Endometrium (tissue), 2 donors: ENCODE measurements at regions not wholly inside any gene's neighbourhood (a gene's known extent, or its start where the extent isn't known, plus 50 kb on each side); places are given as distances from the start of the nearest gene placed in this dataset.
A peak's percentile ranks its signal among the peaks of the same experiment; 100 is the strongest.
"Not testable (repeated sequence)": the region's sequence is repeated elsewhere in the genome, so short reads cannot be mapped to it uniquely, and the experiment has no call there.

Experiments used
- FAIRE-seq: peaks from 2 replicates; lab custom pipeline; 2012; peaks lifted over from hg19 to GRCh38; lab: Jason Lieb, UNC
- donor health status: control.
- donor health status: control.

DNA sequence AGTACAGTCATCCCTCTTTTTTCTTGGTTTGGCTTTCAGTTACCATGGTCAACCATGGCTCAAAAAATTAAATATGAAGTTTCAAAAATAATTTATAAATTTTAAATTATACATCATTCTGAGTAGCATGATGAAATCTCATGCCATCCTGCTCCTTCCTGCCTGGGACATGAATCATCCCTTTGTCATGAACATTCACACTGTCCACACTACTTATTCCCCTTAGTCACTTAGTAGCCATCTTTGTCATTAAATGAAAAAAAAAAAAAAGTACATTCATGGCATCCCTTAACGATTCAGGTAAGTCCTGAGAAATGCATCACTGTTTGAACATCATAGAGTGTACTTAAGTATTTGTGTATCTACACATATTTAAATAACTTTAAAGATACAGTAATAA is 1046.3 kb downstream of the ROBO2 start:
- FAIRE-seq, result no peak

- no peak for FAIRE-seq
Measured at GRCh38 chr3:78087134-78087533, 1047.2 kb downstream of the ROBO2 start.

DNA sequence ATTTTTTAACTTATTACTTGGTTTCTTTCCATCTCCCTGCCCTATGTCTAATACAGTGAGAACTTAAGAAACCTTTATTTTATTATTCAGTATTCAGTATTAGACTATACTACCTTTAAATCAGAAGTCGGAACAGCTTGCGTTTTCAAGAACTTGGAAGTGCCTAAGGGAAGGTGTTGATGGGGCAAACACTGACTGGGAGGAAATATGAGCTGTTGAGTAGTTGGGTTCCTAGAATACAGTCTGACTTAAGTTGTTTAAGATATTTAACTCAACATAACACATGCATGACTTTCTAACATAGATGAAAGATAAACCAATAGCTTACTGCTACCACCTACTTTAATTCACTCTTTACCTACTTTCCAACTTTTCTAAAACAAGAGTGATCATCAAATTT is 1048.1 kb downstream of the ROBO2 start:
- no peak for FAIRE-seq

DNA sequence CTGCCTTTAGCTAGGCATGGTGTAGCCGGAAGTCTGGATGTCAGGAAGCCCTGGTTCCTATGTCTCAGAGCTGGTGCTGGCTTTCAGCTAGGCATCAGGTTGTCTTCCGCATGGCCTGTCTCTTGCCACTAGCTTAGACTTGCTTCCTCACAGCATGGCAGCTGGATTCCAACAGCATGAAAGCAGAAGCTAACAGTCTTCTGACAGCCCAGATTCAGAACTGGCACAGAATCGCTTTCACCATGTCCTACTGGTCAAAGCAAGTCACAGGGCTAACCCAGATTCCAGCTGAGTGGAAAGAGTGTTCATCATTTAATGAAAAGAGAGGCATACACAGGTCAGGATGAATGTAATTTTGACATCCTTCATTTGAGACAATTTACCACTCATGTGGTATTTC is 1050.5 kb downstream of the ROBO2 start:
- FAIRE-seq, result no peak

DNA sequence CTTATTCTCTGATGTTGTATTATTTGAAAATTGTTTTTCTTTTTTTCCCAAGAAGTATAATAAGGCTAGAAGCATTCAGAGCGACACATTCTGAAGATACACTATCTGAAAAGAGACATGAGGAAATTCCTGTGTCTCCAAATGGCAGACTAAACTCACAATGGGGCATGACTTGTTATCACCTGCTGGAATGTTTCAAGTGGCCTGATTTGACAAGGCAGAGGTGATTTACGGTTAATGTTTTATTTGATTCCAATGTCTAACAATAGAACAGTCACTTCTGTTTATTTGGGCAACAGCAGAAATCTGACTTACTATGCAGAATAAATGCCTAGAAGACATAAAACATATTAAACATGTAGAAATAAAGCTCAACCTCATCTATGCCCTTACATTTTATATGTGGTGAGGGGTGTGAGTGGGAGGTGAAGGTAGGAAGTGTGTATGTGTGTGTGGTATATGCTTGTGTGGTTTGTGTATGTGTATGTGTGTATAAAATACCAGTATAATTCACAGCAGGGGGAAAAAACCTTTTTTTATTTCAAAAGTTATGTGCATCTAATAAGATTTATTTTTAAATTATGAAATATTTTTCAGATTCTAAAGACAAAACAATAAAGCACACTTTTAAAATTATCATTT is 1051.7 kb downstream of the ROBO2 start:
- FAIRE-seq, result no peak

DNA sequence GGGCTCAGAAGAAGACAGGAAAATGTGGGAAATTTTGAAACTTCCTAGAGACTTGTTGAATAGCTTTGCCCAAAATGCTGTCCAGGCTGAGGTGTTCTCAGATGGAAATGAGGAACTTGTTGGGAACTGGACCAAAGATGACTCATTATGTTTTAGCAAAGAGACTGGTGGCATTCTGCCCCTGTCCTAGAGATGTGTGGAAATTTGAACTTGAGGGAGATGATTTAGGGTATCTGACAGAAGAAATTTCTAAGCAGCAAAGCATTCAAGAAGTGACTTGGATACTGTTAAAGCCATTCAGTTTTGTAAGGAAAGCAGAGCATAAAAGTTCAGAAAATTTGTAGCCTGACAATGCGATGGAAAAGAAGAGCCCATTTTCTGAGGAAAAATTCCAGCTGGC is 1052.7 kb downstream of the ROBO2 start:
- FAIRE-seq, result not testable (repeated sequence)

- peak; percentile 70 for FAIRE-seq
Measured at GRCh38 chr3:78096488-78097255, 1056.8 kb downstream of the ROBO2 start.

DNA sequence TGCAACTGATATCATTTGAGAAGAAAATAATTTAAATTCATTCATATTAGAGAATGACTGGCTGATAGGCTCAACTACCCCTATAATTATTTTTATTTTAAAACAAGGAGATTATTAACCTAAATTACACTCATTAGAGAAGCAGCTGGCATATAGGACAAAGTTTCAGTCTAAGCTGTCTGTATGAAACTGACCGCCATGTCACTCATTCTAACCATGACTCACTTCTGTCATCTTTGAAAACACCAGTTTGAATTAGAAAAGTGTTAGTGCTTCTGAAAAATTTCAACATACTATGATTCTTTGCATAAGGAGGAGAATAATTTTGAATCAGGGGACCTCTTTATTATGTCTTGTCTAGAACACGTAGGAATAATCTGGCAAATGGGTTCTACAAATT is 1058.5 kb downstream of the ROBO2 start:
- no peak for FAIRE-seq

GRCh38 chr3:78101384-78101783 is 1061.5 kb downstream of the ROBO2 start:
- FAIRE-seq, result no peak

DNA sequence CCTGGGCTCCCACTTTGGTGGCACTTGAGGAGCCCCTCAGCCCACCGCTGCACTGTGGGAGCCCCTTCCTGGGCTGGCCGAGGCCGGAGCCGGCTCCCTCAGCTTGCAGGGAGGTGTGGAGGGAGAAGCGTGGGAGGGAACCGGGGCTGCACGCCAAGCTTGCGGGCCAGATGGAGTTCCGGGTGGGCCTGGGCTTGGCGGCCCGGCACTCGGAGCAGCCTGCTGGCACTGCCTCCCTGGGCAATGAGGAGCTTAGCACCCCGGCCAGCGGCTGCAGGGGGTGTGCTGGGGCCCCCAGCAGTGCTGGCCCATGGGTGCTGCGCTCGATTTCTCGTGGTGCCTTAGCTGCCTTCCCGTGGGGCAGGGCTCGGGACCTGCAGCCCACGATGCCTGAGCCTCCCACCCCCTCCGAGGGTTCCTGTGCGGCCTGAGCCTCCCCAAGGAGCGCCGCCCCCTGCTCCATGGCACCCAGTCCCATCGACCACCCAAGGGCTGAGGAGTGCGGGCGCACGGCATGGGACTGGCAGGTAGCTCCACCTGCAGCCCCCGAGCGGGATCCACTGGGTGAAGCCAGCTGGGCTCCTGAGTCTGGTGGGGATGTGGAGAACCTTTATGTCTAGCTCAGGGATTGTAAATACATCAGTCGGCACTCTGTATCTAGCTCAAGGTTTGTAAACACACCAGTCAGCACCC is 1068.5 kb downstream of the ROBO2 start:
- not testable (repeated sequence) for FAIRE-seq

DNA sequence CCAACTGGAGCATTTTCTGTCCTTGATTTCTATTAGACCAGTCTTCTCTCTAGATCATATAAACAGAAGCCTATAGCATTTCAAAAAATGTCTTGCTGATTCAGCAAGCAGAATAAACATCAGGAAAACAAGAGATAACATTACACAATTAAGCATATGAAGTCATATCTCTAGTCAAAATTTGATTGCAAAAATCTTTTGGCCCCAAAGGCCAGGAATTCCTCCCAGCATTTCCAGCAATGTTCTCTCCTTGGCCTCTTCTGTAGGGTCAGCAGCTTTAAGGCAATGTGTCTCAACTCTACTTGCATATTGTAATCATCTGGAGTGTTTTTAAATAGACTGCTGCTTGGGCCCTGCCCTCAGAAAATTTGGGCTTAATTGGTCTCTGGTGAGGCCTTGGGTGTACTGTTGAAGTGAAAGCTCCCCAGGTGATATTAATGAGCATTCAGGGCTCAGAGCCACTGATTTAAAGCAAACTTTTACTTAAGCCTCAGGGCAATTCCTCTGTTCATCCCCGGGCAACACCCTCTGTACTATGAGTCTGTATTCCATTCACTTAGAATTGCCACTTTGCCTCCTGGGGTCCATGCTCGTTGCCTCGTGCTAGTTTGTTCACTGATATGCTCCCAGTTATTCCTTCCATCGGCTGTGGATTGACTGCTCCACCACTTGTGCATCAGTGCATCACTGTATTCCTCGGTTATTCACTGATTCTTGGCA is 1072.6 kb downstream of the ROBO2 start:
- FAIRE-seq, result no peak

DNA sequence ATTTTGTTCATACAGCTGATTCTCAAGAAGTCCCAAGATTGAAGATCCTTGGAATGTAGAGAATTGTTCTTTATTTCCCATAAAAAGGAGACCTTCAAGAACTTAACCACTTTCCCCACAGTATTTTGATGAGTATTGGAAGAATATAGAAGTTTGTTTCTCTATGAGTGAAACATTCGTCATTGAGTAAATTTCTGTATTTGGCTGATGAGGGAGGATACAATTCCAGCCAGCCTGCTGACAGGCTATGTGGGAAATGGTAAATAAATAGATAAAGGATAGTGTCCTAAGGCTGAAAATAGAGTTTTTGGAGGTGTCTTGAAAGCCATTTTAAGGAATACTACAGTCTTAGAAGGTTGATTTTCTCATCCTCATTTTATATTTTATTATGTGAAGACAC is 1076.1 kb downstream of the ROBO2 start:
- FAIRE-seq, result no peak

DNA sequence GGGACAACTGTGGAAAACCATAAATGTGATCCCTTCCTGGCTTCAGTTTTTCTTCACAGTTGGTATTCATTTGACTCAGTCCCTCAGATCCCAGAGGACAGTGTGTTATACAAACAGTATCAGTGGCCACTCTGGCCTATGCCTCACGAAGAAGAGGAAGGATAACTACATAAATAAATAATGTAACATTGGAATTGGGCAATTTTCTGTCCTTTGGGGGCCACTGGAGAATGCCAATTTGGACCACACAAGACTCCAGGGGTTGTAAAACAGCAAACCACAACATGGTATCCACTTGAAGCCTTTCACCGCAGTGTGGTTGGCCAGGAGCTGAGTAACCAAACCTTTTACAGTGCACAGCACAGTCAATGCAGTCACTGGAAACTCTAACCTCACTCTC is 1077.0 kb downstream of the ROBO2 start:
- no peak for FAIRE-seq

DNA sequence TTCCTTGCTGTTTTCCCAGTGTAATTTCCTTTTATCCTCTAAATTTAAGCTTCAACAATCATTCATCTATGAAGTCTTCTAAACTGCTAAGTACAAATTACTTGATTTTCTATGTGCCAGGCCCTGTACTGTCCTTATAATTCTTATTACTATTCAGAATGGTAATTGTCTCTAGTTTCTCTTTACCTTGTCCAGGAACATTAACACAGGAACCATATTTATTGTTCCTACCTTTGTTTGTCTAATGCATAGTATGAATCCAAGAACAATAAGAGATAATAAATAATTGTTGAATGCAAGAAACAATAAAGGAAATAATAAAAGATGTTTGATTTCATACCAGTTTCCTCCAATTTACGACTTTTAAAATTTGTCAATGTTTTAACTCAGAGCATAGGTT is 1083.2 kb downstream of the ROBO2 start:
- no peak for FAIRE-seq

DNA sequence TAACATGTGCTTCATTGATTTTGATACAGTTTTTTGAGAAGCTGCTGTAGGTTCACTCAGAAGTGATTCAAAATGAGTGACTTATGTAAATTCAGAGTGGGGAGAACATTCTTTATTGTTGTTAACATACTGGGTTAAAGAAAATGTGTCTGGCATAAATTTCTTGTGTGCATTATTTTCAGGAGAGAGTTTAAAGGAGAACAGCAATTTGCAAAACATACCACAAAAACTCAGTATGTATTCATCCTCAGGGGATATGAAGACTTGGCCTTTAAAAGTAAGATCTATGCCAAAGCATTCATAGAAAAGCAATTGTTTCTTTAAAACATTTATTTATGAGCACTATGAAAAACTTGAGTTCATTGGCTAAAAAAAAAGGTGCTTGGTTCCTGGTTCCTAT is 1089.8 kb downstream of the ROBO2 start:
- FAIRE-seq, result no peak

DNA sequence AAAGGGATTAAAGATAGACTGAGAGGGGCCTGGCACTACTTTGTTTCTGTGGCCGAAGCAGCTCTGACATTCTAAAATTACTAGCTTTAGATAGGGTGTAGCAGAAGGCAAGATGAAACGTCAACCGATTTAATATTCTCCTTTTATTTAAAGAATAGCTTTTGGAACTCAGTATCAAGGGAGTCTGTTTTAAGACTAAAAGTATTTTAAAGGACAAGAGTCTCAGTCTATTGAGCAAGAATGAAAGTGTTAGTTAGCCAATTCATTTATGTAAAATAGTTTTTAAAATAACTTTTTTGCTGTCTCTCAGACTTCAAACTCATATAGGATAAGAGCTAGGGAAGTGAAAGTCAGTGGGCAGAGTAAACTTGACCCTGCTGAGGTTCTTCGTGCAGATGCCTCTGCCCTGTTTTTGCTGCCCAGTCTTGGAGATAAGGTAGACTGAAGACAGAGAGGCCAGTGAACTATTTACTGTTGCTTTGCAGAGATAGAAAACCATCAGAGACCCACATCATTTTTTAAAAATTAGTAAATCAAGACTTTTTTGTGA is 1090.9 kb downstream of the ROBO2 start:
- no peak for FAIRE-seq

- no peak for FAIRE-seq
Measured at GRCh38 chr3:78134496-78134895, 1094.6 kb downstream of the ROBO2 start.

- no peak for FAIRE-seq
Measured at GRCh38 chr3:78139166-78139565, 1099.3 kb downstream of the ROBO2 start.

- no peak for FAIRE-seq
Measured at GRCh38 chr3:78140274-78140673, 1100.4 kb downstream of the ROBO2 start.

DNA sequence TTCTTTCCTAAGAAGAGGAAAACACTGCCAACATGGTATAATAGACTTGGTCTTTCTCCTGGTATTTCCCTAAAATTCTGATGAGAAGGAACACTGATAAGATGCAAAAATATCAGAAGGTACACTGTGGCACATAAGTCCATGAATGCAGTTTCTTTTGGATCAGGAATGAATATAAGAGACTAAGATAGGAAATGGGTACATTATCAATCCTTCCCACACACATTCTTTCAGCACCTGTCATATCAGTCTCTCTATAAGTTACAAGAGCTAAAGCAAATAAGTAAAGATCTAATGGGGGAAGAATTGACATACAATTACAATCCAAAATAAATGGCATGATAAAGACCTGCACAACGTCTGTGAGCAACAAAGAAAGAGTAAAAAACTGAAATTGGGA is 1101.0 kb downstream of the ROBO2 start:
- no peak for FAIRE-seq

DNA sequence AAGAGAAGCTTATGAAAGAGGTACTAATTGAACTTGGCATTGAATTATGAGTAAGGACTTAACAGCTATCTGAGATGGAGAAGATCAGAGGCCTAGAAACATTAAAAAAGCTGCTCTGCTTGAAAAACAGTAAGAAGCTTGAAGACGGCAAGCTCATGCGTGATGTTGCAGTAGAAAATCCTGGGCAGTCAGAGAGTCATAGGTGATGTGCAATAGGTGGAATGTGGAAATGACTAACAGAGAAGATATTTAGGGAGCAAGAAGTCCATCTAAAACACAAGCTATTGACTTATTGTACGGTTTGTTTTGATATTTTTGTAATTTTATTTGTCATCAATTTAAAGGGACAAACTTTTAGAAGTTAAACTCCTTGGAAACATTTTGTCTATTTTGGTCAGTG is 1101.4 kb downstream of the ROBO2 start:
- FAIRE-seq, result no peak

DNA sequence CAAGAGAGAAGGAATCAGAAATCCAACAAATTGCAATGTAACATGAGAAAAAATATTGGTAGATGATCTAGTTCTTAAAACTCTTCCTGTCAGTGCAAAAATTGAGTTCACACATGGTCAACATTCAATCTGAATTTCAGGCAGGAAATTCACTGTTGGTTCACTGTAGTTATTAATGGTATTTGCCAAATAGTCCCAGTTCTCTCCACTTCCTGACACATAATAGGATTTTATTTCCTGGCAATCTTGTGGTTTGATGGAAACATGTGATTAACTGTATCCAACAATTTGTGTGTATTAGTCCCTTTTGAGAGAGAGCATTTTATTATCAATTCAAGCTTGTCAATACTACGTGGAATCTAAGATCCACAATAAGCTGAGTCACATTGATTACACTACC is 1103.1 kb downstream of the ROBO2 start:
- FAIRE-seq, result no peak
